Bone marrow (tissue), 2 donors: ENCODE measurements at regions not wholly inside any gene's neighbourhood (a gene's known extent, or its start where the extent isn't known, plus 50 kb on each side); places are given as distances from the start of the nearest gene placed in this dataset.

Experiments used
- DNase-seq, 2 donors: peaks; one replicate each; lab custom pipeline; 2025; lab: John Stamatoyannopoulos, UW

- DNase-seq: no peak
Measured at GRCh38 chr2:83561592-83561991, 897.5 kb downstream of the SUCLG1 start.

- DNase-seq: no peak
Measured at GRCh38 chr2:83536556-83536955, 922.5 kb downstream of the SUCLG1 start.

- no peak for DNase-seq
Measured at GRCh38 chr2:83534416-83534815, 924.7 kb downstream of the SUCLG1 start.

GRCh38 chr2:83531206-83531826 lies 927.8 kb downstream of the SUCLG1 start:
- no peak for DNase-seq

- no peak for DNase-seq
Measured at GRCh38 chr2:83528767-83529166, 930.3 kb downstream of the SUCLG1 start.

- no peak for DNase-seq
Measured at GRCh38 chr2:83522891-83523493, 936.1 kb downstream of the SUCLG1 start.

GRCh38 chr2:83517727-83518368 lies 941.2 kb downstream of the SUCLG1 start:
- DNase-seq: no peak

- no peak for DNase-seq
Measured at GRCh38 chr2:83516503-83516902, 942.6 kb downstream of the SUCLG1 start.

- DNase-seq: no peak
Measured at GRCh38 chr2:83487451-83487850, 971.6 kb downstream of the SUCLG1 start.

GRCh38 chr2:83481436-83481835 lies 977.6 kb downstream of the SUCLG1 start:
- no peak for DNase-seq

- DNase-seq: no peak
Measured at GRCh38 chr2:83478037-83478436, 981.0 kb downstream of the SUCLG1 start.

- no peak for DNase-seq
Measured at GRCh38 chr2:83475371-83475770, 983.7 kb downstream of the SUCLG1 start.

- no peak for DNase-seq
Measured at GRCh38 chr2:83471655-83472054, 987.4 kb downstream of the SUCLG1 start.

- no peak for DNase-seq
Measured at GRCh38 chr2:83470928-83471327, 988.2 kb downstream of the SUCLG1 start.

GRCh38 chr2:83464444-83464843 lies 994.6 kb downstream of the SUCLG1 start:
- no peak for DNase-seq

- DNase-seq: no peak
Measured at GRCh38 chr2:83462881-83463280, 996.2 kb downstream of the SUCLG1 start.

GRCh38 chr2:83461135-83461534 lies 997.9 kb downstream of the SUCLG1 start:
- no peak for DNase-seq

- DNase-seq: no peak
Measured at GRCh38 chr2:83459456-83459855, 999.6 kb downstream of the SUCLG1 start.

- DNase-seq: no peak
Measured at GRCh38 chr2:83435989-83436388, 1023.1 kb downstream of the SUCLG1 start.

GRCh38 chr2:83420993-83421392 lies 1038.1 kb downstream of the SUCLG1 start:
- no peak for DNase-seq

GRCh38 chr2:83394134-83394904 lies 1064.8 kb downstream of the SUCLG1 start:
- no peak for DNase-seq

- no peak for DNase-seq
Measured at GRCh38 chr2:83388804-83389203, 1070.3 kb downstream of the SUCLG1 start.

GRCh38 chr2:83386549-83386948 lies 1072.5 kb downstream of the SUCLG1 start:
- DNase-seq: no peak
